ENCODE measurements at regions not wholly inside any gene's neighbourhood (a gene's known extent, or its start where the extent isn't known, plus 50 kb on each side); places are given as distances from the start of the nearest gene placed in this dataset.

DNA sequence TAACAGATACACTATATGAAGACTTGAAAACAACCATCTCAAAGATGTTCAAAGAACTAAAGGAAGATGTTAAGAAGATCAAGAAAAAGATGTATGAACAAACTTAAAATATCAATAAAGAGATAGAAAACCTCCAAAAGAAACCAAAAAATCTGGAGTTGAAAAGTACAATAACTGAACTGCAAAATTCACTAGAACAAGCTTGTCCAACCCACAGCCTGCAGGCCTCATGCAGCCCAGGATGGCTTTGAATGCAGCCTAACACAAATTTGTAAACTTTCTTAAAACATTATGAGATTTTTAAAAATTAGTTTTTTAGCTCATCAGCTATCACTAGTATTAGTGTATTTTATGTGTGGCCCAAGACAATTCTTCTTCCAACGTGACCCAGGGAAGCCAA is 77.0 kb upstream of the DCTD start:
- TF ChIP-seq, protein P1, sequence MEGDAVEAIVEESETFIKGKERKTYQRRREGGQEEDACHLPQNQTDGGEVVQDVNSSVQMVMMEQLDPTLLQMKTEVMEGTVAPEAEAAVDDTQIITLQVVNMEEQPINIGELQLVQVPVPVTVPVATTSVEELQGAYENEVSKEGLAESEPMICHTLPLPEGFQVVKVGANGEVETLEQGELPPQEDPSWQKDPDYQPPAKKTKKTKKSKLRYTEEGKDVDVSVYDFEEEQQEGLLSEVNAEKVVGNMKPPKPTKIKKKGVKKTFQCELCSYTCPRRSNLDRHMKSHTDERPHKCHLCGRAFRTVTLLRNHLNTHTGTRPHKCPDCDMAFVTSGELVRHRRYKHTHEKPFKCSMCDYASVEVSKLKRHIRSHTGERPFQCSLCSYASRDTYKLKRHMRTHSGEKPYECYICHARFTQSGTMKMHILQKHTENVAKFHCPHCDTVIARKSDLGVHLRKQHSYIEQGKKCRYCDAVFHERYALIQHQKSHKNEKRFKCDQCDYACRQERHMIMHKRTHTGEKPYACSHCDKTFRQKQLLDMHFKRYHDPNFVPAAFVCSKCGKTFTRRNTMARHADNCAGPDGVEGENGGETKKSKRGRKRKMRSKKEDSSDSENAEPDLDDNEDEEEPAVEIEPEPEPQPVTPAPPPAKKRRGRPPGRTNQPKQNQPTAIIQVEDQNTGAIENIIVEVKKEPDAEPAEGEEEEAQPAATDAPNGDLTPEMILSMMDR (conservative IDR thresholded peaks at IDR 0.05 in 1 of 2, IDR thresholded peaks at IDR 0.05 in 1 of 2; ENCODE audit: low read depth in 1 of 2, low read length in 2 of 2), result no peak
- TF ChIP-seq EZH2 (IDR thresholded peaks at IDR 0.05; ENCODE audit: low read length, missing control alignments), result no peak

Data from fibroblast of lung (primary cell).